WTC11 (cell line): ENCODE measurements at regions not wholly inside any gene's neighbourhood (a gene's known extent, or its start where the extent isn't known, plus 50 kb on each side); places are given as distances from the start of the nearest gene placed in this dataset.
"Not testable (repeated sequence)": the region's sequence is repeated elsewhere in the genome, so short reads cannot be mapped to it uniquely, and the experiment has no call there.

Source experiments
- ATAC-seq: fragments of 200-7000 bp; cut with Tn5 transposase; 2 replicates; pipeline ENCODE4 v1.10.0; 2021; ENCODE audit warnings: mild to moderate bottlenecking, moderate library complexity
- CTCF ChIA-PET: fragments of 300-600 bp; sonication (Branson Sonifier 250); formaldehyde crosslinking; loops from one replicate; lab custom pipeline; 2021; ENCODE audit warnings: antibody characterized with exemption; lab: Charles Lee
- POLR2A ChIA-PET: fragments of 350-600 bp; sonication (Branson Sonifier 250); formaldehyde crosslinking; loops from one replicate; lab custom pipeline; 2021; ENCODE audit warnings: antibody characterized with exemption; lab: Charles Lee
- DNase-seq: peaks from one replicate; pipeline ENCODE4 v3.0.0; 2021; ENCODE audit warnings: low spot score
- H3K27ac Mint-ChIP-seq: 2 replicates; pipeline ENCODE4 v1.8.0; 2021; ENCODE audit warnings: mixed read lengths
- H3K27me3 Mint-ChIP-seq: 2 replicates; pipeline ENCODE4 v1.8.0; 2021; ENCODE audit warnings: low read depth, mild to moderate bottlenecking, moderate library complexity, mixed read lengths
- H3K36me3 Mint-ChIP-seq: 2 replicates; pipeline ENCODE4 v1.8.0; 2021; ENCODE audit warnings: mixed read lengths
- H3K4me1 Mint-ChIP-seq: 2 replicates; pipeline ENCODE4 v1.8.0; 2022; ENCODE audit warnings: mixed read lengths
- H3K4me3 Mint-ChIP-seq: 2 replicates; pipeline ENCODE4 v1.8.0; 2021; ENCODE audit warnings: mild to moderate bottlenecking, moderate library complexity, mixed read lengths
- H3K9me3 Mint-ChIP-seq: 2 replicates; pipeline ENCODE4 v1.8.0; 2021; ENCODE audit warnings: mixed read lengths
- ATF2 ChIP-seq: sonication (generic); formaldehyde crosslinking; IDR thresholded peaks from 2 replicates; pipeline ENCODE4 v1.8.1; 2022; ENCODE audit warnings: low read depth, missing genetic modification reagents, borderline replicate concordance
- CBFB ChIP-seq: sonication (generic); formaldehyde crosslinking; IDR thresholded peaks from 2 replicates; pipeline ENCODE4 v1.8.1; 2022; ENCODE audit warnings: mild to moderate bottlenecking, low read depth, missing genetic modification reagents
- ESRRA ChIP-seq: sonication (generic); formaldehyde crosslinking; IDR thresholded peaks from 2 replicates; pipeline ENCODE4 v1.8.1; 2022; ENCODE audit warnings: mild to moderate bottlenecking, missing genetic modification reagents, borderline replicate concordance
- FOXP4 ChIP-seq: sonication (generic); formaldehyde crosslinking; IDR thresholded peaks from 2 replicates; pipeline ENCODE4 v1.8.0; 2022; ENCODE audit warnings: mild to moderate bottlenecking, missing genetic modification reagents
- GRHL2 ChIP-seq: fragments of 250-450 bp; sonication (Bioruptor Pico); IDR thresholded peaks from 2 replicates; pipeline ENCODE4 v1.8.0; 2022; ENCODE audit warnings: mild to moderate bottlenecking, moderate library complexity; ENCODE audit not compliant: insufficient replicate concordance, severe bottlenecking
- HMGXB4 ChIP-seq: sonication (generic); formaldehyde crosslinking; IDR thresholded peaks from 2 replicates; pipeline ENCODE4 v1.8.1; 2023; ENCODE audit warnings: mild to moderate bottlenecking, moderate library complexity, missing genetic modification reagents
- NFE2L1 ChIP-seq: sonication (generic); formaldehyde crosslinking; IDR thresholded peaks from 2 replicates; pipeline ENCODE4 v1.8.1; 2023; ENCODE audit warnings: missing genetic modification reagents
- NR1H2 ChIP-seq: sonication (generic); formaldehyde crosslinking; IDR thresholded peaks from 2 replicates; pipeline ENCODE4 v1.9.0; 2021; ENCODE audit warnings: mild to moderate bottlenecking, moderate library complexity, missing genetic modification reagents
- RELA ChIP-seq: sonication (generic); formaldehyde crosslinking; IDR thresholded peaks from 2 replicates; pipeline ENCODE4 v1.8.1; 2022; ENCODE audit warnings: missing genetic modification reagents, mild to moderate bottlenecking, borderline replicate concordance
- SMAD3 ChIP-seq: sonication (generic); formaldehyde crosslinking; IDR thresholded peaks from 2 replicates; pipeline ENCODE4 v1.8.0; 2022; ENCODE audit warnings: missing genetic modification reagents, mild to moderate bottlenecking, borderline replicate concordance
- TCF7 ChIP-seq: sonication (generic); formaldehyde crosslinking; IDR thresholded peaks from 2 replicates; pipeline ENCODE4 v1.8.0; 2022; ENCODE audit warnings: mild to moderate bottlenecking, low read depth, missing genetic modification reagents, moderate library complexity
- TEAD1 ChIP-seq: sonication (generic); formaldehyde crosslinking; IDR thresholded peaks from 2 replicates; pipeline ENCODE4 v1.8.0; 2022; ENCODE audit warnings: mild to moderate bottlenecking, missing genetic modification reagents
- USF1 ChIP-seq: sonication (generic); formaldehyde crosslinking; IDR thresholded peaks from 2 replicates; pipeline ENCODE4 v1.8.0; 2022; ENCODE audit warnings: mild to moderate bottlenecking, missing genetic modification reagents
- ZBTB43 ChIP-seq: sonication (generic); formaldehyde crosslinking; IDR thresholded peaks from 2 replicates; pipeline ENCODE4 v1.8.1; 2023; ENCODE audit warnings: mild to moderate bottlenecking, missing genetic modification reagents
- ZNF219 ChIP-seq: sonication (generic); formaldehyde crosslinking; IDR thresholded peaks from 2 replicates; pipeline ENCODE4 v1.8.0; 2023; ENCODE audit warnings: missing genetic modification reagents, mild to moderate bottlenecking, borderline replicate concordance
- ZNF232 ChIP-seq: sonication (generic); formaldehyde crosslinking; IDR thresholded peaks from 2 replicates; pipeline ENCODE4 v1.8.0; 2022; ENCODE audit warnings: mild to moderate bottlenecking, missing genetic modification reagents
- ZNF317 ChIP-seq: sonication (generic); formaldehyde crosslinking; IDR thresholded peaks from 2 replicates; pipeline ENCODE4 v1.8.1; 2023; ENCODE audit warnings: low read depth, mild to moderate bottlenecking, moderate library complexity, missing genetic modification reagents, borderline replicate concordance
- ZNF512 ChIP-seq: sonication (generic); formaldehyde crosslinking; IDR thresholded peaks from 2 replicates; pipeline ENCODE4 v1.8.1; 2022; ENCODE audit warnings: missing genetic modification reagents, borderline replicate concordance

- TF ChIP-seq ZBTB43 (CRISPR knock-in tag) = no peak
- TF ChIP-seq ZNF219 (CRISPR knock-in tag) = no peak
- no peak for TF ChIP-seq NFE2L1
- no peak for TF ChIP-seq ATF2 (CRISPR knock-in tag)
- no peak for TF ChIP-seq NR1H2 (CRISPR knock-in tag)
Observed at GRCh38 chr13:67462098-67462497, 232.0 kb upstream of the PCDH9 start (continued).

GRCh38 chr13:67452526-67452925 lies 222.4 kb upstream of the PCDH9 start:
- DNase-seq, H3K4me3 Mint-ChIP-seq, CTCF ChIA-PET, ATAC-seq, H3K27ac Mint-ChIP-seq, H3K4me1 Mint-ChIP-seq, POLR2A ChIA-PET, H3K27me3 Mint-ChIP-seq: not testable (repeated sequence)
- Mint-ChIP-seq H3K36me3 (peaks cover 15% of the 10 kb centered on the region), H3K9me3 (peaks cover 52% of the 10 kb centered on the region)

- ATAC-seq (no peak), DNase-seq (no peak)
- Mint-ChIP-seq H3K9me3 (no peaks in the 10 kb centered on the region), H3K4me1 (no peaks in the 10 kb centered on the region; the same call in 1 of the 2 replicates), H3K27ac (no peak overlapping the region), H3K36me3 (no peaks in the 10 kb centered on the region), H3K4me3 (no peak overlapping the region), H3K27me3 (no peaks in the 10 kb centered on the region)
- ChIA-PET POLR2A (no interaction called here), CTCF (no interaction called here)
- no peak for TF ChIP-seq GRHL2
Observed at GRCh38 chr13:67445436-67445835, 215.3 kb upstream of the PCDH9 start.

GRCh38 chr13:67443923-67444322 lies 213.8 kb upstream of the PCDH9 start:
- Mint-ChIP-seq H3K27ac (no peak overlapping the region), H3K4me1 (no peaks in the 10 kb centered on the region; the same call in 1 of the 2 replicates), H3K36me3 (no peaks in the 10 kb centered on the region), H3K27me3 (no peaks in the 10 kb centered on the region), H3K9me3 (no peaks in the 10 kb centered on the region), H3K4me3 (no peak overlapping the region)
- no peak for TF ChIP-seq ZNF512
- no peak for TF ChIP-seq RELA (CRISPR knock-in tag)
- DNase-seq (no peak), ATAC-seq (no peak)
- ChIA-PET CTCF (no interaction called here), POLR2A (no interaction called here)

- H3K4me3 Mint-ChIP-seq = no peak overlapping the region
- TF ChIP-seq TEAD1 (CRISPR knock-in tag) = no peak
- no peak for TF ChIP-seq ESRRA (CRISPR knock-in tag)
- no peak for TF ChIP-seq CBFB (CRISPR knock-in tag)
- no peak for TF ChIP-seq FOXP4 (CRISPR knock-in tag)
- no peak for TF ChIP-seq TCF7 (CRISPR knock-in tag)
- TF ChIP-seq HMGXB4 (CRISPR knock-in tag) = no peak
- TF ChIP-seq ZNF232 (CRISPR knock-in tag) = no peak
- TF ChIP-seq ZNF219 (CRISPR knock-in tag) = no peak
- no peak for TF ChIP-seq SMAD3
- TF ChIP-seq USF1 = no peak
- no peak for TF ChIP-seq ZNF317 (CRISPR knock-in tag)
- no peaks in the 10 kb centered on the region for H3K27me3 Mint-ChIP-seq
- no peaks in the 10 kb centered on the region for H3K36me3 Mint-ChIP-seq
- no peaks in the 10 kb centered on the region; the same call in 1 of the 2 replicates for H3K4me1 Mint-ChIP-seq
- ATAC-seq (no peak), DNase-seq (no peak)
- ChIA-PET CTCF (interaction anchor here (2.1 kb wide), 1 partner anchor 401 kb away, joined by 9 read pairs; no protein-coding TSS in a partner anchor), POLR2A (no interaction called here)
- no peak overlapping the region for H3K27ac Mint-ChIP-seq
- no peaks in the 10 kb centered on the region for H3K9me3 Mint-ChIP-seq
Observed at GRCh38 chr13:67440236-67440975, 210.3 kb upstream of the PCDH9 start.
